Suprapubic skin (tissue), 4 donors: ENCODE measurements at regions not wholly inside any gene's neighbourhood (a gene's known extent, or its start where the extent isn't known, plus 50 kb on each side); places are given as distances from the start of the nearest gene placed in this dataset.

ENCODE experiments used
- DNase-seq, 2 donors: peaks; one replicate each; pipeline ENCODE4 v3.0.0-alpha.2; 2019; ENCODE audit warnings: low spot score in 2 of 2
- H3K27ac ChIP-seq: fragments of 200-600 bp; sonication (generic); one replicate; pipeline ENCODE4 v1.5.1; 2019
- H3K27me3 ChIP-seq: fragments of 200-600 bp; sonication (generic); one replicate; pipeline ENCODE4 v1.5.1; 2019
- H3K36me3 ChIP-seq: fragments of 200-600 bp; sonication (generic); one replicate; pipeline ENCODE4 v1.5.1; 2019
- H3K4me1 ChIP-seq: fragments of 200-600 bp; sonication (generic); one replicate; pipeline ENCODE4 v1.5.1; 2019
- H3K4me3 ChIP-seq: fragments of 200-600 bp; sonication (generic); one replicate; pipeline ENCODE4 v1.5.1; 2019; ENCODE audit warnings: mild to moderate bottlenecking
- H3K9me3 ChIP-seq: fragments of 200-600 bp; sonication (generic); one replicate; pipeline ENCODE4 v1.5.1; 2019
- CTCF ChIP-seq, 2 donors: fragments of 200-600 bp in 1 of 2; fragments of 450-650 bp in 1 of 2; sonication (generic) in 1 of 2; IDR thresholded peaks; one replicate each; pipeline ENCODE4 v1.5.1; 2016 to 2019; ENCODE audit warnings: antibody characterized with exemption in 2 of 2, mild to moderate bottlenecking in 1 of 2, moderate library complexity in 1 of 2
- EP300 ChIP-seq: sonication (generic); formaldehyde crosslinking; IDR thresholded peaks from one replicate; pipeline ENCODE4 v1.6.1; 2017; ENCODE audit warnings: antibody characterized with exemption
- POLR2A ChIP-seq, 2 donors: fragments of 450-650 bp; IDR thresholded peaks; one replicate each; pipeline ENCODE4 v1.6.1; 2017; ENCODE audit warnings: antibody characterized with exemption in 2 of 2, mild to moderate bottlenecking in 2 of 2, moderate library complexity in 2 of 2
- POLR2AphosphoS5 ChIP-seq, 3 donors: sonication (generic); formaldehyde crosslinking; IDR thresholded peaks; one replicate each; pipeline ENCODE4 v1.6.1; 2017; ENCODE audit warnings: antibody characterized with exemption in 3 of 3
- WGBS: methylation state at CpG from one replicate; pipeline ENCODE4 v1.1.5; 2018; 5-methylcytosine and 5-hydroxymethylcytosine counted together

- H3K4me3 ChIP-seq: no peak overlapping the region
- TF ChIP-seq CTCF (IDR thresholded peaks at IDR 0.05): no peak
- TF ChIP-seq POLR2A (IDR thresholded peaks at IDR 0.05): no peak
- no peak for TF ChIP-seq POLR2AphosphoS5 (IDR thresholded peaks at IDR 0.05)
- no peak for TF ChIP-seq EP300
- DNase-seq: no peak
- no peaks in the 10 kb centered on the region for H3K9me3 ChIP-seq
- H3K27ac ChIP-seq: no peak overlapping the region
- no peaks in the 10 kb centered on the region for H3K36me3 ChIP-seq
- 62% methylated on average over 3 of the region's 3 CpGs for WGBS
- no peaks in the 10 kb centered on the region for H3K4me1 ChIP-seq
- H3K27me3 ChIP-seq: no peaks in the 10 kb centered on the region
These were observed 571.9 kb downstream of the CPS1 start for GRCh38 chr2:211128287-211128686.

- Histone ChIP-seq H3K9me3 (no peaks in the 10 kb centered on the region), H3K4me3 (no peak overlapping the region), H3K36me3 (no peaks in the 10 kb centered on the region), H3K4me1 (no peaks in the 10 kb centered on the region), H3K27ac (no peak overlapping the region), H3K27me3 (no peaks in the 10 kb centered on the region)
- no peak for DNase-seq
- 52% methylated on average over 3 of the region's 3 CpGs for WGBS
- TF ChIP-seq POLR2A (IDR thresholded peaks at IDR 0.05): no peak
- TF ChIP-seq POLR2AphosphoS5 (IDR thresholded peaks at IDR 0.05): no peak
- no peak for TF ChIP-seq EP300
- no peak for TF ChIP-seq CTCF (IDR thresholded peaks at IDR 0.05)
These were observed 573.4 kb downstream of the CPS1 start for GRCh38 chr2:211129798-211130197.

GRCh38 chr2:211132046-211132445 lies 575.6 kb downstream of the CPS1 start:
- Histone ChIP-seq H3K4me1 (no peaks in the 10 kb centered on the region), H3K27ac (no peak overlapping the region), H3K4me3 (no peak overlapping the region), H3K9me3 (no peaks in the 10 kb centered on the region), H3K27me3 (no peaks in the 10 kb centered on the region), H3K36me3 (no peaks in the 10 kb centered on the region)
- TF ChIP-seq EP300 (no peak), POLR2AphosphoS5 (IDR thresholded peaks at IDR 0.05) (no peak), POLR2A (IDR thresholded peaks at IDR 0.05) (no peak), CTCF (IDR thresholded peaks at IDR 0.05) (no peak)
- 77% methylated on average over 2 of the region's 2 CpGs for WGBS
- DNase-seq: no peak

- WGBS: 50% methylated on average over 2 of the region's 2 CpGs
- Histone ChIP-seq H3K4me1 (no peaks in the 10 kb centered on the region), H3K9me3 (no peaks in the 10 kb centered on the region), H3K36me3 (no peaks in the 10 kb centered on the region), H3K27me3 (no peaks in the 10 kb centered on the region), H3K27ac (no peak overlapping the region), H3K4me3 (no peak overlapping the region)
- DNase-seq: no peak
- TF ChIP-seq CTCF (IDR thresholded peaks at IDR 0.05) (no peak), POLR2AphosphoS5 (IDR thresholded peaks at IDR 0.05) (no peak), POLR2A (IDR thresholded peaks at IDR 0.05) (no peak), EP300 (no peak)
These were observed 576.2 kb downstream of the CPS1 start for GRCh38 chr2:211132573-211132972.

- no peak overlapping the region for H3K27ac ChIP-seq
- no peak for DNase-seq
- TF ChIP-seq EP300 (no peak), POLR2A (IDR thresholded peaks at IDR 0.05) (no peak), CTCF (IDR thresholded peaks at IDR 0.05) (no peak), POLR2AphosphoS5 (IDR thresholded peaks at IDR 0.05) (no peak)
- no peak overlapping the region for H3K4me3 ChIP-seq
- 58% methylated on average over 1 of the region's 1 CpG for WGBS
- no peaks in the 10 kb centered on the region for H3K36me3 ChIP-seq
- no peaks in the 10 kb centered on the region for H3K9me3 ChIP-seq
- no peaks in the 10 kb centered on the region for H3K27me3 ChIP-seq
- no peaks in the 10 kb centered on the region for H3K4me1 ChIP-seq
These were observed 577.4 kb downstream of the CPS1 start for GRCh38 chr2:211133766-211134165.
